ENCODE measurements at regions not wholly inside any gene's neighbourhood (a gene's known extent, or its start where the extent isn't known, plus 50 kb on each side); places are given as distances from the start of the nearest gene placed in this dataset.
"Not testable (repeated sequence)": the region's sequence is repeated elsewhere in the genome, so short reads cannot be mapped to it uniquely, and the experiment has no call there.

DNA sequence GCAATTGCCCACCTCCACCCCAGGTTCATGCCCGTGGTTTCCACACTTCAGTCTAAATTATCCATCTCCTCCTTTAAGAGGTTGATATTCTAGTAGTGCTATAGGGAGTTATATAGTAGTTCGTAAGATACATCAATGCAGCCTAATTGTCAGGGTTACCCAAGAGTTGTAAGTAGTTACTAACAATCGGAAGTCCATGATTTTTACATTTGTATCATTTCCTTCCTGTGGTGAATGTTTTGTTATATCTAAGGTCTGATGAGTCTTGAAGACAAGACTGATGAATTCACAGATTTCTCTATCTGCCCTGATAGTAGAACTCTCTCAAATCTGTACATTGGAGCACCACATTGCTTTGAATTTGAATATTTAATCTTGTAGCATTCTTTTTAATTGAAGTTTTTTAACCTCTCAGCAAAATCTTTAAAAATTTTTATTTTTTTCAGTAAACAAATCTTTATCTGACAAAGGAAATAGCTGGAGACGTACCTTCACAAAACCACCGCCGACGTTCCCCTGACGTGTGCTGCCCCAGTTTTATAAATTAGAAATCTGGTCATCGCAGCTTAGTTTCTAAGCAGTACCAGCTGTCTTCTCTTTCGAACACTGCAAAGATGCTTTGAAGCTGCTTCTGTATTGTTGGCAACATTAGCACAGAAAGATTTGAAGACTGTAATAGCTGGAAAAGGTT is 264.5 kb downstream of the SOCS6 start:
- no peak for DNase-seq

DNA sequence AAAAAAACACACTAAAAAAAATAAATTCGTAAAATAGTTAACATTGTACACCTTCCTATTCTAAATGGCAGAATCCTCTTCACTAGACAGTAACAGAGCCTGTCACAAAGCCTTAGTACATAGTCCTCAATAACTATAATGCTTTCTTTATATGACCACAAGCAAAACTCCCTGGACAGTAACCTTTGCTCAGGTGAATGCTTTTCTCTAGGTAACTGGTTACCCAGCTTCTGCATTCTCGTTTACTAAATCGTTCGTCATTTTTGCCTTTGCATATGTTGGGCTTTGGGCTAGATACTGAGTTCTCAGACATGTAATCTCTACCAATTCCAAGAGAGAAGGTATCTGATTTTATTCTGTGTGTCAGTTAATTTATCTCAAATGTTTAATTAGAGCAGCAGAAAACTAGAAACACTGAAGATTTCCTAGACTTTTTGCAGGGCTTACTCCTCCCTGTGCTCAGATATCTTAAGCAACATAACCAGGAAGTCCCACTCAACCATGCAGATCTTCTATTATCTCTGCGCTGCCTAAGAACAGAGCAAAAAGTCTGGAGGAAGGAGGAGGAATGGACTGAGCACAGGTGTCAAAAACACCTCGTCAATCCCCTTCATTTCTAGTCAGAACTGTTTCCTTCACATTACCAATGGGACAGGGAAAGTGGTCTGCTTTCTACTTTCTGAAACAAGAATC is 247.7 kb downstream of the SOCS6 start:
- DNase-seq = no peak

DNA sequence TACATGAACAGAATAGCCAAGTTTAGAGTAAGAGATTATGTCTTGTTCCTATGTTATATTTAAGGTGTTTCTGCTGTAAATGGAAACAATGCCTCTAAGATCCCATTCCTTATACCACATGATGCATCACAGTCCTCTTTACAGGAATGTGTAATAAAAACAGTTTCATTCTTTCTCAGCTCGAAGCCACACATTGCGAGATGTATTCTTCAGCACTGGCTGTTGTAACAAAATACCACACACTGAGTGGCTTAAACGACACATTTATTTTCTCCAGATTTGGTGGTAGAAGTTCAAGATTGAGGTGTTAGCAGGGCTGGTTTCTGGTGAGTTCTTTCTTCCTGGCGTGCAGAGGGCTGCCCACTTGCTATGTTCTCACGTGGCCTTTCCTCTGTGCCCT is 246.2 kb downstream of the SOCS6 start:
- DNase-seq = no peak

DNA sequence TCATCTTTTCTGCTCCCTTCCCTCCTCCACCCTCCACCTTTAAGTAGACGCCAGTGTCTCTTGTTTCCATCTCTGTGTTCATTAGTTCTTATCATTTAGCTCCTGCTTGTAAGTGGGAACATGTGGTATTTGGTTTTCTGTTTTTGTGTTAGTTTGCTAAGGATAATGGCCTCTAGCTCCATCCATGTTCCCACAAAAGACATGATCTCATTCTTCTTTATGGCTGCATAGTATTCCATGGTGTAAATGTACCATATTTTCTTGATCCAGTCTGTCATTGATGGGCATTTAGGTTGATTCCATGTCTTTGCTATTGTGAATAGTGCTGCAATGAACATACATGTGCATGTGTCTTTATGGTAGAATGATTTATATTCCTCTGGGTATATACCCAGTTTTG is 236.5 kb downstream of the SOCS6 start:
- not testable (repeated sequence) for DNase-seq

DNA sequence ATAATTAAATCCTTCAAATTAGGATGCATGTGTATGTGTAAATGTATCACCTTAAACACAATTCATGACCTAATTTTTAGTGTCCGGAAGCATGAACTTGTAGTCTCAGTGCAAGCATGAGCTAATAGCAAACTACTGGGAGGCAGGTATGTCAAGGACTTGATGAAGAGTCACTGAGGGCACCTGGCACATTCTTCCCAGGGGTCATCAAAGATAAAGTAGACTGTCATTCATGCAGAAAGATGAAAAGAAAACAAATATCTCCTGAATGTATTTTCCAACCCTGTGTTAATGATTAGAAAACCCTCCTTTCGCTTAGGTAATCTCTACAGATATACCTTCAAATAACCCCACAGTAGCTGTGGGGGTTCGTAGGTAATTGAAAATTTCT is 234.9 kb downstream of the SOCS6 start:
- DNase-seq = no peak

DNA sequence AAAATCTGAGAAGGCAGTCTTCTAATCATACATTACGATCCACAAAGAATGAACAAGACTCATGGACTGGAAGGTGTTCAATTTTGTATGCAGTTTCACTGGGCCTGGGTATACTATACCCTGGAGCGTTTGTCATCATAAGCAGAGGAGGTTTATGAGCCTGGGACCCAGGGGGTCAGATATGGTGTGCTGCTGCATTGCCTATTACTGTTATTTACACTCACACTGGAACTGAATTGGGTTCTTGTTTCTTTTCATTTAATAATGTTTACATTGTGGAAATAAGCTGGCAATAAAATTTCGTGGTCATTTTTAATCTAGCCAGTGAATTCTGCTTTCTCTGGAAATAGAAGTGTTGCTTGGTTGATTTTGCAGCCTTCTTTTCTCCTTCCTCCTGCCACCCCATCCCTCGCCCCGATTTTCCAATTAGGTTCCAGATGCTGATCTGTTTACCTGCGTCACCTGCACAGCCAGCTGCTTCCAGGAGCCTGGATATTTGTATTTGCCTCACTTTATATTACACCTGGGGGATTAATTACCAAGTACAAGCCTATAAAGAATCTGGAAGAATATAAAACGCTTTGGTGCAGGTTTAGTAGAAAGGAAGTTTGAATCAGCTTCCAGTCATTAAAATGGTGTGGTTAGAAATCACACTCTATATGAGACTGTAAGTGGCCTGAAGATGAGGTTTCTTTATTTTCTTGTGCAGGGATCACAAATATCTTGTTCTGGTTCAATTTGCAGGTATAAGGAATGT is 234.4 kb downstream of the SOCS6 start:
- DNase-seq = no peak

DNA sequence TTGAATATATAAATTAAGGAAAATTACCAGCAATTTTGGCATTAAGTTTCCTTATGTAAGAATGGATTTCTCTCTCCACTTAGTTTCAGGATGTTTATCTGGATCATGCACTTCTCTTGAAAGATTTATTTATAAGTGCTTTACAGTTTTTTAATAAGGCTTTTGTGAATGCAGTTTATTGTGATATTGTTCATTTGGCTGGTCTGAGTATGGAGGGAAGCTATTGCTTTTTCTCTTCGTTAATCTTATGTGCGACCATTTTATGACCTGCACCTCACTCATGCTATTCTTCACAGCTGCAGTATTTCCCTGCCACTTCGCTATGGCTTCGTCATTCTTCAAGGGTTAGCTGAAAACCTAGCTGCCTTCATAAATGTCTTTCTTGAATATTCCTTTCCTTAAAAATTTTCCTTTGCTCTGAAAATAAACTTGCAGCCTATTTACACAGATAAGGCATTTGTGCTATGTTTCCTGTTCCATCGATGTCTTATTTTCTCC is 233.4 kb downstream of the SOCS6 start:
- DNase-seq = no peak

DNA sequence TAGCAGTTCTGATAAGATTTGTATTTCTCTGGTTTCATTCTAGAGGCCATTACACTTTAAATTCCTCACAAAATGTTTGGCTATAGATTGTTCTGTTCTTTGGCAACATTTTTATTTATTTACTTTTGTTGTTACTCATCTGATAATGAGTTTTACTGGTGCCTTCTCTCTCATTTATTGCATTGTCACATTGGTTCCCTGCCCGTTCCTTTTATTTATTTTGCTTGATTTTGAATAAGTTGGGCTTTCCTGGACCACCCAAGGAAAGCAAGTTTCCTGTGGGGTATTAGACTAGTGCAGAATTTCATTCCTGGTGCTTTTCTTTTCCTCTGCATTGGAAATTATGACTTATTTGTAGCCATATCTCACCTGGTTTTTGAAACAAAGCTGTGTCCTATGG is 232.0 kb downstream of the SOCS6 start:
- DNase-seq = no peak

DNA sequence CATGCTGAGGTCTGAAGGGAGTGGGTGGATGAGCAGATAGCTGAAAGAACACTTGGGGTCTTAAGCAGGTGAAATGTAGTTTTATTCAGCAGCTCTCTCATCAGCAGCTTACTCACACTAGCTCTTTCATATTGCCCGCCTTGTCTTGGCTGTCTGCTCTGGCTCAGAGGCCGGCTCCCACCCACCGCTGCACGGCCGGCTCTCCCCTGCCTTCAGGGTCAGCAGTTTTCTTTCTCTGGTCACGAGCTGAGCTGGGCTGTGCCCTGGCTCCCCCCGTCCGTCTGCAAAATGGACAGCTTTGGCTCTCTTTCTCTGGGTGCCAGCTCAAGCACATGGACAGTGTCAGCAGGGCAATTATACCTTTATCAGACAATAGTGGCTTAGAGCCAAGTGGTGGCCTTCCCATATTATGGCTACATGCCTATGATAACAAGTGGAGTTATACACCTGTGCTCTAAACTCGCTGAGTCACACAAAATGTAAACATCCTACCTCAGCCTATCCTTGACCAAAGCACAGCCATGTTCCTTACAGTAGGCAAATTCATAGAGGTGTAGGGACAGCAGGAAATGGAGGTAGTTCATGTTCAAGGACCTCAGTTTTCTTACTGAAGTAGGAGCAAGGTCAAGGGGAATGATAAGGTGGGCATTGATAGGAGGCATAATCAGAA is 224.8 kb downstream of the SOCS6 start:
- DNase-seq = no peak

DNA sequence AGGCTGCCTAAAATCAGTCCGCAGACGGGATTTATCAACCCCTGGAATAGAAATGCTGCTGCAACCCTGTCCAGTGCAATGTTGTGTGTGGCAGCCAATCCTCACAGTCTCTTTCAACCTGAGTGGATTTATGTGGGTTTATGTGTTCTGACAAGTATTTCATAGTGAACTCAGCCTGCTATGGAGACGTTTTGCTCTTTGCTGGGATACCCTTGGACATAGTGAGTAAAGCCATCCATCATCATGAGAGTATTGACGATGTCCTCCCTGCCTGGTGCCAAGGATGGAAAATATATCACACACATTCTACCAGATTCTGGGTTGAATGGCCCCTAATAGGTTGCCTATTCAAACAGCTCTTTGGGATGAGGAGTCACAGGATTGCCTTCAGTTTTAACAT is 219.1 kb downstream of the SOCS6 start:
- no peak for DNase-seq

DNA sequence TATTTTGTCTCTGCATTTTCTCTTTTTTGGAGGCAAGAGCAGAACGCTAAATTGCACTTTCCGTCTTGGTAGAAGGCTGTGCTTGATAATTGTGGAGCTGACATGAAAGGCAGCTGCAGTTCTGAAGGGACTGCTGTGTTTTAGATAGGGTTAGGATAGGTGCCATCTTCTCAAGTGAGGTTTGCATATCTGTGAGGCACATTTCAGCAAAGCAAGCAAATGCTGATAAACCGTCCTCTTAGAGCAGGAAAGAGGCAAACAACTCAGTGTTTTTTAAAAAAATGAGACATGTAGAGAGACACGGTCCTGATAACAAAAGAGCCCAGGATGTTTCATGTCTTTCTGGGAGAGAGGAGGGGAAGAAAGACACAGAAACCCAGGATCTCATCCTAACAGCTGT is 217.7 kb downstream of the SOCS6 start:
- DNase-seq = no peak

DNA sequence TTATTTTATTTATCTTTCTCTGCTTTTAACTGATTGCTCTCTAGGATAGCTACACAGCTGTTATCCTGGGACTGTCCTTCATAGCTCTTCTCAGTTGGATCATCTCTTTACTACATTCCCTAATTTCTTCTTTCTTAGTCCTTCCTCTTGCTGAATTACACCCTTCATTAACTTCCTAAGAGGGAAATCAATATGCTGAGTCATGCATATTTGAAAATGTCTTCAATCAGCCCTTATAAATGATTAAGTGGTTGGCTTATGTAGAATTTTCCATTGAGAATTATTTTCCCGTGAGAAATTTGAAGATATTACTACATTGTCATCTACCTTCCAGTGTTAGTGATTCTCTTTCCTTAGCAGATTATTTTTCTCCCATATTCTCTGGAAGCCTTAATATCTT is 214.2 kb downstream of the SOCS6 start:
- no peak for DNase-seq

DNA sequence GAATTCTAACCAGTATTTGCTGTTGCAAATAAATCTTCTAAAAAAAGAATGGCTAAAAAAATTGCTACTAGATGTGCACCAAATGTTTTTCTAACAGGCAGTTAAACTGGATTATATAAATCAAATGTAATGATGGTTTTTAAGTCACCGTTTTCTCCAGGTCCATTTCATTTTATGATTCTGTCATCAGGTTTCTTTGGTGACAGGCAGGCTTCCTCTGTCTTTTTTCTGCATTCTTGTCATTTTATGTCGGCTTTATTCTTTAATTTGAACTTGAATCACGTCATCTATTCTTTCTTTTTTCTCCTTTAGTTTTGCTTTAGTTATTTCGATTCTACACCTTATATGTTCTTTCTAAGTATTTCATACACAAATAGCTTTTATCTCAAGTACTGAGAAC is 212.5 kb downstream of the SOCS6 start:
- DNase-seq = no peak

DNA sequence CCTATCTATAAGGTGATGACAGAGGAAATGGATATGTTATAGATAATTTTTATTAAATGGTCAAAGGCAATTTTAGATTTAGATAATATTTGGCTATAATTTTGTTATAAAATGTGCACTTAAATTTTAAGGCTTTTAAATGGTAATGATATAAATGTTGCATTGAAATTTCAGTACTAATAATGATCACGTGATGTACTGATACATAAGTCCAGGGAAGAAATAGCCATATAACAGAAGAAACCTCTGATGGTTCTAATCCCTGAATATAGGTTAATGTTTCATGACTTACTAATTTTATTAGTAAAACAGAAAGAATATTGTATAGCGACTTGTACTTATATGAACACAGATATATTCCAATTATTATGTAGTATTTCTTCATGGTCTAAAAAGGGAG is 211.9 kb downstream of the SOCS6 start:
- no peak for DNase-seq

DNA sequence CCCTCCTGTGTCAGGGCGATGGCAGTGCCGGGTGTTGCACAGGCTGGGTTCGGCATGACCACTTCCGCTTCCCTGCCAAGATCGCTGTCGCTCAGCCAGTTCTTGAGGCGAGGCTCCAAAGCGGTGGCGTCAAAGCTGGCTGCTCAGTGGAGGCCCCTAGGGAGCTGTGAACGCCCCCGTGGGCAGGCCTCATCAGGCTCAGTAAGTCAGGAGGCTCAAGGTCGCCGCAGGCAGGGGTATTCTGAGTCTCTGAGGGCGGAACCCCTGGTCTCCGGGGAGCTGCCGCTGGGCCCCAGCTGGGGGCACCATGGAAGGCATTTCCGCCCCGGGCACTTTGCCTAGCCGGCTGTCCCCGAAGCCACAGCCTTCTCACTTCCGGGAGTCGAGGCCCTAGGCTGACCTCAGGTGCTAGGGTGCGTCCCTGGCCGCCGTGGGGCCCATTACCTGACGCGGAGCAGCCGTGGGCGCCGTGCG is 210.4 kb downstream of the SOCS6 start:
- DNase-seq = no peak

DNA sequence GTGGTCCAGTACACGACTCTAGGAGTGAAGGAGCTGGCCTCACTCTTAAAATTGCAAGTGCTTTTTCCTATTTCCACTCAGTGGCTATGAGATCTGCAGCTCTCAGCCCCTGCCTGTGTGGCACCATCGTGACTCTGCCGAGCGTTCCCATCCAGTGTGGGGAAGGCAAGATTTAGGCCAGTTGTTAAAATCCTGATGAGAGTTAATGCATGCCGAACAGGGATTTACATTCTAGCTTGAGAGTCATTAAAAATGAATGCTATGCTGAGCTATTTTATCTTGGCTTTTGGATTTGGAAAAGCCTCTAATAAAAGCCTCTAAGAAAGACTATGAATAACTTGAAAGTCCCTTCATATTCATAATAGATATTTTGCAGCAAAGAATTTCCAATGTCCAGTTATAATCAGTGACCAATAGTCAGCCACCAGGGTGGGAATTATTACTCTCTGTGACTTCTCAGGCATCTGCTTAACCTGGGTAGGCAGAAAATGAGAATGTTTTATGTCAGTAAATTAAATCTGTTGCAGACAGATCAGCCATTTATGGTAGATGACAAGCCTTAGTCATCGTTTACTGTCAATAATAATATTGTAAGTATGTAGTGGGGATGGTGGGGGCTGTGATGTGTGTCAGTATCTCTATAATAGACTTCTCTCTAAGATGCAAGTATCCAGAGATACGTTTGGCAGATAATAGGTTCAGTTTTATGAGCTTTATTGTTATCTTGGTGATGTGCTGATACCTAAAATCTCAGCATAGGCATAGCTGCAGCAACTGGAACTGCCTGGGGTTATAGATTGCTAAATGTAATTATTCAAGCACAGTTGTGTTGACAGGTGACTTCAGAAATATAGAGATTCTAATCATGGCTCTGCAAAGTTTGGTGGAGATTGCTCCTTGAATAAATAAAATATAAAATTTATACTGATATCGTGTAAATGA is 207.8 kb downstream of the SOCS6 start:
- no peak for DNase-seq

DNA sequence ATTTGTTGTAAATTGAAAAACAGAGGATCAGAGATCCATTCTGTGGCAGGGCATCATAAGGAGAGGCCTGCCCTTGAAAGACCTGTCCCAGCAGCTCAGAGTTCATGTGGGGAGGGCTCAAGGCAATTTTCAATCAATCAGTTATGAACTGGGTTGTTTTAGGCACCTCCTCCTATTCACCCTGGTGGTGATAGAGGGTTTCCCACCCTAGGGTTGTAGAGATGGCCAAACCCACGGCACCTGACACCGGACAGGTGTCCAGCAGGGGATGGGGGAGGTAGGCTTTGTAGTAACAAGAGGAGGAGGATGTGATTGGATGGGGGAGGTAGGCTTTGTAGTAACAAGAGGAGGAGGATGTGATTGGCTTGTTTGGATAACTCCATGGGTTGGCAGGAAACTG is 205.7 kb downstream of the SOCS6 start:
- no peak for DNase-seq

DNA sequence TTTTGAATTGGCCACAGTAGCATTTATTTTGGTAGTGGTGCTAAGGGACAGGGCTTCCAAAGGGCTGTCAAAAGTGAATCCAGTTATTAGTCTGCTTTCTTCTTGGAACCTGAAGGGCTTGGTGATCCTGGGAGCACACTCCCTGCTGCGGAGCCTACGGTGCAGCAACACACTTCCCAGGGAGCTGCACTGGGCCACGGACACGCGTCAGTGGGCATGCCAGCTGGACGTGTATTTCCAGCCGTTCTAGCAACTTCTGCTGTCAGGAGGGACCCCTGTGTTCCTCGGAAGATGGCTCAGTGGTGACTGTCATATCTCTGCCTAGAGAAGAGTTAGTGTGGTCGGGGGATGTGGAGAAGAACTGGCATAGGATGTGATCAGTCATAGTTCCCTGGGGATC is 204.6 kb downstream of the SOCS6 start:
- no peak for DNase-seq

DNA sequence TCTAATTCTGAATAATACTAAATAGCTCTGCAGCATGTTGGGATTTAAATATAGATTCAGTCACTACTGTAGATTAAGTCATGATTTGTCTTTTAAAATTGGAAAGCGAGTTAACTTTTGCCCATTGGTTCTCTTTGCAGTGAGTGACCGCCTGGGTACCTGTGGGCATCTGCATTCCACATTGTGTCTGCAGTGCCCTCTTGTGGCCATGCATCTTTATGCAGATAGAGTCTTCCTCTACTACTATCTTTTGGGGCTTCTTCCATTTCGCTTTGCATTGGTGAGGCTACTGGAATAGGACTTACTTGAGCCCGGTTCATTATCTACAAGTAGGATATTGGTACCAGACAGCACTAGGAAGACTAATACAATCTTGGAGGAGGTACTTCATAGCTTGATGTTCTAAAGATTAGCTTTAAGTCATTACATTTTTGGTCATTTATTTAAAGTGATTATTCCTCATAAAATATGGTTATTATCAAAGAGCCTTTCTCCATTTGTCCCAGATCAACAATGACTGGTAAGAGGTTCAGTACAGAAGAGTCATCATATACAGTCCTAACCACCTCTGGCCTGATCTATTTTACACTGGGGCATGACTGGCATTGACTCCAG is 203.0 kb downstream of the SOCS6 start:
- peak; percentile 28 for DNase-seq

DNA sequence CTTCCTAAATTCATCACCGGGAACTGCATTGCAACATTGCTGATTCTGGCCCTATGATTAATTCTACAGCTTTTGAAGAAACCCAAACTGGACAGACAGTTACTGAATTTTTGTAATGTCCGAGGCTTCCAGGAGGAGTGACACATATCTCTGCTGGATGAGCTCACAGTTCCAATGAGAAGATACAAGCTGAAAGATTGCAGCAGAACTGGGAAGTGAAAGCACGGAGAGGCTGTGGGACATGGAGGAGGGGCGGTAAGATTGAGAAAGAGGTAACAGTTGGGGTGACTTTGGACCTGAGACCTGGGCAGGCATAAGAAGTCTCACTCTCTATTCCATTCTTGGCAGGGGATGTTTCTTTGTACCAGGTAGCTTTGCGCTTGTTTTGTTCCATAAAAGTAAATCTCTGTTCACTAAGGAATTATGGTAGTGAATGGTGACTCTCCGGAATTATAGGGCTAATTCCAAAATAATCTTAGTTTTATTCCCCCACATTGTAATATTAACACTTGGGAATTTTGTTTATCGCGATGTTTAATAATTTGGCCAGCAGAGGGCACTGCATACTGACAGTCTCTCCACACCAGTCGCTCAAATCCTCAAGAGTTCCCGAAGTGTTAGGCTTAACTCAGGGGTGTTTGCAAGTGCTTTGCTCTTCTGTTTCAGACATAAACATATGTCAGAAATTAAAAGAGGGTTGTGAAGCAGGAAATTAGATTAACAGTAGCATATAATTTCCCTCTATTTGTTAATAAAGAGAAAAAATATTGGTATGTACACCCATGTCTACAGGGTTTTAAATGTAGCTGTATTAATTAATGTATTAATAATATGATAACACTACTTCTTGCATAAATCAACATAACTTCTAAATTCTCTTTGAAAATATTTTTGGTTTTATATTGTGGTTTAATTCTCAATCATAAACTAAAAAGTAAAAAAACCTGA is 201.4 kb downstream of the SOCS6 start:
- peak; percentile 17 for DNase-seq
